MCF 10A (cell line): ENCODE measurements at regions not wholly inside any gene's neighbourhood (a gene's known extent, or its start where the extent isn't known, plus 50 kb on each side); places are given as distances from the start of the nearest gene placed in this dataset.

Experiments
- BruUV-seq: library from RNA; stranded (reverse); fragments of 400-500 nt; replicated peaks from 2 replicates; lab custom pipeline; 2021; lab: Mats Ljungman, UMichigan
- CTCF ChIA-PET: fragments of 300-600 bp; sonication (Branson Sonifier 250); formaldehyde crosslinking; extraction: SDS; loops from one replicate; lab custom pipeline; 2021; ENCODE audit warnings: antibody characterized with exemption, inconsistent platforms; lab: Yijun Ruan, JAX
- POLR2A ChIA-PET: fragments of 300-600, 350-650 bp; sonication (Branson Sonifier 250); formaldehyde crosslinking; extraction: SDS; loops from one replicate; lab custom pipeline; 2020; ENCODE audit warnings: antibody characterized with exemption, inconsistent platforms; lab: Yijun Ruan, JAX
- DNase-seq: peaks from one replicate; pipeline ENCODE4 v3.0.0-alpha.2; 2018; ENCODE audit not compliant: unreplicated experiment
- H3K27ac Mint-ChIP-seq: one replicate; pipeline ENCODE4 v1.8.0; 2022; ENCODE audit warnings: mild to moderate bottlenecking, low read depth, mixed read lengths; ENCODE audit not compliant: unreplicated experiment
- H3K27me3 Mint-ChIP-seq: one replicate; pipeline ENCODE4 v1.8.0; 2022; ENCODE audit warnings: mixed read lengths; ENCODE audit not compliant: insufficient read depth, unreplicated experiment
- H3K36me3 Mint-ChIP-seq: one replicate; pipeline ENCODE4 v1.8.0; 2022; ENCODE audit warnings: mild to moderate bottlenecking, moderate library complexity, mixed read lengths; ENCODE audit not compliant: insufficient read depth, unreplicated experiment
- H3K4me1 Mint-ChIP-seq: one replicate; pipeline ENCODE4 v1.8.0; 2022; ENCODE audit warnings: mixed read lengths; ENCODE audit not compliant: insufficient read depth, unreplicated experiment
- H3K4me3 Mint-ChIP-seq: one replicate; pipeline ENCODE4 v1.8.0; 2022; ENCODE audit warnings: mild to moderate bottlenecking, moderate library complexity, mixed read lengths; ENCODE audit not compliant: unreplicated experiment
- H3K9me3 Mint-ChIP-seq: one replicate; pipeline ENCODE4 v1.8.0; 2022; ENCODE audit warnings: mixed read lengths; ENCODE audit not compliant: unreplicated experiment
- intact Hi-C: fragments of 100-400 bp; cut with micrococcal nuclease; formaldehyde crosslinking; loops from 2 replicates; pipeline ENCODE4 v1.14.1; 2022
- TF ChIP-seq, protein P1 (sequence below): fragments of 200-600 bp; IDR thresholded peaks from one replicate; pipeline ENCODE4 v1.8.0; 2022; ENCODE audit warnings: antibody characterized with exemption, mild to moderate bottlenecking; ENCODE audit not compliant: unreplicated experiment

DNA sequence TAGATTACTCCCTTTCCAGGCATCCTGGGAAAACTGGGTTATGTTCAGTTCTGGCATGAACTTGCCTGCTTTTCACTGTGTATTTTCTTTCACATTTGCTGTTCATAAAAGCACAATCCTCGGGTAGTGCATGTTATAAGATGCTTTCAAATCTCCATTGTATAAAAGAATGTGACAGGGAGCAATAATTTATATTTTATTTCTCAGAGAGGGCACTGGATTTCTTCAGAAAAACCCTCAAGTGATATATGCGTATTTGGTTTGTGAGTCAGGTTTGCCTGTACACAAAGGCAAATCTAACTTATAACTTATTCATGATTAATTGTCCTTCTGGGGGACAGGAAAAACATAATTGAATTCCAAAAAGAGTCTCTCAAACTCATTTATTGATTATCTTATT is 440.7 kb upstream of the MMADHC start:
- Mint-ChIP-seq H3K4me3 (no peak overlapping the region), H3K9me3 (no peaks in the 10 kb centered on the region), H3K27ac (no peak overlapping the region), H3K4me1 (no peaks in the 10 kb centered on the region), H3K27me3 (no peaks in the 10 kb centered on the region), H3K36me3 (no peaks in the 10 kb centered on the region)
- ChIA-PET CTCF (interaction anchor here (0.6 kb wide), 1 partner anchor 39 kb away, joined by 3 read pairs; no protein-coding TSS in a partner anchor), POLR2A (no interaction called here)
- BruUV-seq, result no TSS peak
- no peak for DNase-seq
- intact Hi-C loops, result no loop called here
- TF ChIP-seq, protein P1, sequence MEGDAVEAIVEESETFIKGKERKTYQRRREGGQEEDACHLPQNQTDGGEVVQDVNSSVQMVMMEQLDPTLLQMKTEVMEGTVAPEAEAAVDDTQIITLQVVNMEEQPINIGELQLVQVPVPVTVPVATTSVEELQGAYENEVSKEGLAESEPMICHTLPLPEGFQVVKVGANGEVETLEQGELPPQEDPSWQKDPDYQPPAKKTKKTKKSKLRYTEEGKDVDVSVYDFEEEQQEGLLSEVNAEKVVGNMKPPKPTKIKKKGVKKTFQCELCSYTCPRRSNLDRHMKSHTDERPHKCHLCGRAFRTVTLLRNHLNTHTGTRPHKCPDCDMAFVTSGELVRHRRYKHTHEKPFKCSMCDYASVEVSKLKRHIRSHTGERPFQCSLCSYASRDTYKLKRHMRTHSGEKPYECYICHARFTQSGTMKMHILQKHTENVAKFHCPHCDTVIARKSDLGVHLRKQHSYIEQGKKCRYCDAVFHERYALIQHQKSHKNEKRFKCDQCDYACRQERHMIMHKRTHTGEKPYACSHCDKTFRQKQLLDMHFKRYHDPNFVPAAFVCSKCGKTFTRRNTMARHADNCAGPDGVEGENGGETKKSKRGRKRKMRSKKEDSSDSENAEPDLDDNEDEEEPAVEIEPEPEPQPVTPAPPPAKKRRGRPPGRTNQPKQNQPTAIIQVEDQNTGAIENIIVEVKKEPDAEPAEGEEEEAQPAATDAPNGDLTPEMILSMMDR, result no peak

DNA sequence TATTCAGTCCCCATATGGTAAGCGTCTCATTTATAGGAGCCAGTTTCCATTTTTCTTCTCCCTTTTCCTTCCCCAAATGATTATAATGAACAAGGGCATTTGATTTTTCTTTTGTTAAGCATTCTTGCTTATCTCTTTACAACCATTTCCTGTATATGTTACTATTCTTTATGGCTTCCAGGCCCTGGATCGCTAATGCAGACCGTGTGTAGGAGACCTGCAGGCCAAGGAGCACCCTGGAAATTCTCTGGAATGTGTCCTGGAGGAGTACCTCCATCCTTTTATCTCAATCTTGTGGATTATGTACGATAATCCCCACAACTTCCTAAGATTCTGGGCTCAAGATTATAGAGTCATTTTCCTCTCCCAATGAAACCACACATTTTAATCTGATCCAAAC is 439.6 kb upstream of the MMADHC start:
- Mint-ChIP-seq H3K4me3 (no peak overlapping the region), H3K9me3 (no peaks in the 10 kb centered on the region), H3K27me3 (no peaks in the 10 kb centered on the region), H3K36me3 (no peaks in the 10 kb centered on the region), H3K27ac (no peak overlapping the region), H3K4me1 (no peaks in the 10 kb centered on the region)
- ChIA-PET CTCF (no interaction called here), POLR2A (no interaction called here)
- no peak for DNase-seq
- TF ChIP-seq, protein P1, result no peak
- no TSS peak for BruUV-seq
- intact Hi-C loops, result no loop called here

DNA sequence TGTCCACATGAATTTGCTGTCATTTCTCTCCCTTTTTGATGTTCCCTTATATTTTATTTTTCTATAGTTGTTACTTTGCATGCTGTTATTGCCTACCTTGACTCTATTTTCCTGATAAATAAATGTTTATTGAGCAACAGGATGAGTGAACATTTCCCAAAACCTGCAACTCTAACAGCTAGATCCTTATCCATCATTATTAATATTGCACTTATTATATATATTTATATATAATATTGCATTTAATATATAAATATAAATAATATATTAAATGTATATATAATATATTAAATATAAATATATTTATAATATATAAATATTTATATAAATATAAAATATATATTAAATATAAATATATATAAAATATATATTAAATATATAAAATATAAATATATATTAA is 436.1 kb upstream of the MMADHC start:
- no peaks in the 10 kb centered on the region for H3K4me1 Mint-ChIP-seq
- POLR2A ChIA-PET, result no interaction called here
- TF ChIP-seq, protein P1, result no peak
- no peaks in the 10 kb centered on the region for H3K27me3 Mint-ChIP-seq
- no peak for DNase-seq
- BruUV-seq, result no TSS peak
- H3K36me3 Mint-ChIP-seq, result no peaks in the 10 kb centered on the region
- H3K27ac Mint-ChIP-seq, result no peak overlapping the region
- no peak overlapping the region for H3K4me3 Mint-ChIP-seq
- CTCF ChIA-PET, result no interaction called here
- intact Hi-C loops, result no loop called here
- no peaks in the 10 kb centered on the region for H3K9me3 Mint-ChIP-seq

DNA sequence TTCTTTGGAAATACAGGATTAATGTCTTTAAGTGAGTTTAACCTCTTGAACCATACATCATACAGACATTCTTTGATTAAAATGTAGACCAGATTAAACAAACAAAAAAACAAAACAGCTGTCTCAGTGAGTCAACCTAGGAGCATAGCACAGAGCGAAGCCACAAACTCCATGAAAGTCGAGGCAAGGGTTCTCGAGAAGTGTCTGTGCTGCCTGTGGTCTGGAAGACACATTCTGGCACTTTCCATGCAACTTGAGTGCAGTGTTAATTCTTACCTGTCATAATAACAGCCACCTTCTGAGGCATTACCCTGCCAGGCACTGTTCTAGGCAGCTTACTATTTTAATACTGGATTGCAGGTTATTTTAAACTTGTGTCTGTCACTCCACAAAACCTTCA is 435.5 kb upstream of the MMADHC start:
- no peaks in the 10 kb centered on the region for H3K27me3 Mint-ChIP-seq
- H3K27ac Mint-ChIP-seq, result no peak overlapping the region
- BruUV-seq, result no TSS peak
- no peak overlapping the region for H3K4me3 Mint-ChIP-seq
- H3K4me1 Mint-ChIP-seq, result no peaks in the 10 kb centered on the region
- intact Hi-C loops, result no loop called here
- TF ChIP-seq, protein P1, result no peak
- ChIA-PET POLR2A (no interaction called here), CTCF (interaction anchor here (0.7 to 1.4 kb wide), 2 partner anchors 75 to 423 kb away, joined by 3 to 4 read pairs; no protein-coding TSS in a partner anchor)
- H3K36me3 Mint-ChIP-seq, result no peaks in the 10 kb centered on the region
- no peak for DNase-seq
- no peaks in the 10 kb centered on the region for H3K9me3 Mint-ChIP-seq
